CD4-positive, alpha-beta T cell (primary cell): ENCODE measurements at regions not wholly inside any gene's neighbourhood (a gene's known extent, or its start where the extent isn't known, plus 50 kb on each side); places are given as distances from the start of the nearest gene placed in this dataset.

Experiments
- ATAC-seq: fragments of 200-7000 bp; cut with Tn5 transposase; one replicate; pipeline ENCODE4 v1.10.0; 2022; ENCODE audit warnings: mild to moderate bottlenecking; ENCODE audit not compliant: poor library complexity
- CTCF ChIA-PET: fragments of 350-600 bp; sonication (Branson Sonifier 250); formaldehyde crosslinking; loops from one replicate; lab custom pipeline; 2021; ENCODE audit warnings: antibody characterized with exemption, inconsistent platforms; lab: Charles Lee
- POLR2A ChIA-PET: fragments of 350-600 bp; sonication (Branson Sonifier 250); formaldehyde crosslinking; loops from one replicate; lab custom pipeline; 2021; ENCODE audit warnings: antibody characterized with exemption, inconsistent platforms; lab: Charles Lee
- DNase-seq, 14 experiments: peaks; one replicate each; pipeline ENCODE4 v3.0.0-alpha.2; 2013 to 2020; ENCODE audit warnings: mixed read lengths in 2 of 14
- H3K27ac ChIP-seq, 2 donors: one replicate each; pipeline versions ENCODE4 v1.5.1 to v1.7.0; 2013; ENCODE audit warnings: low read length in 2 of 2, low read depth in 1 of 2, mild to moderate bottlenecking in 1 of 2
- H3K27me3 ChIP-seq, 2 experiments: 1 replicate in 1 of 2; 2 replicates in 1 of 2; pipeline versions ENCODE4 v1.6.1 to v1.7.0; 2013; ENCODE audit warnings: low read length in 2 of 2, control low read depth in 1 of 2, mild to moderate bottlenecking in 1 of 2, moderate library complexity in 1 of 2; ENCODE audit not compliant: insufficient read depth in 2 of 2, control insufficient read depth in 1 of 2
- H3K36me3 ChIP-seq: one replicate; pipeline ENCODE4 v1.6.1; 2013; ENCODE audit warnings: low read length, control low read depth; ENCODE audit not compliant: insufficient read depth
- H3K4me1 ChIP-seq: one replicate; pipeline ENCODE4 v1.6.1; 2013; ENCODE audit warnings: low read length, control low read depth; ENCODE audit not compliant: insufficient read depth
- H3K4me3 ChIP-seq: one replicate; pipeline ENCODE4 v1.5.1; 2013; ENCODE audit warnings: mild to moderate bottlenecking, low read length, moderate library complexity
- H3K9me3 ChIP-seq, 2 experiments: 1 replicate in 1 of 2; 2 replicates in 1 of 2; pipeline versions ENCODE4 v1.6.1 to v1.7.0; 2013; ENCODE audit warnings: low read length in 2 of 2, mild to moderate bottlenecking in 2 of 2, control low read depth in 1 of 2, moderate library complexity in 1 of 2; ENCODE audit not compliant: control insufficient read depth in 1 of 2, insufficient read depth in 1 of 2
- H3K27ac Mint-ChIP-seq: one replicate; pipeline ENCODE4 v1.8.0; 2020; ENCODE audit warnings: mixed read lengths
- H3K27me3 Mint-ChIP-seq: one replicate; pipeline ENCODE4 v1.8.0; 2021; ENCODE audit warnings: mixed read lengths
- H3K36me3 Mint-ChIP-seq: one replicate; pipeline ENCODE4 v1.8.0; 2021; ENCODE audit warnings: low read depth, mixed read lengths
- H3K4me1 Mint-ChIP-seq: one replicate; pipeline ENCODE4 v1.8.0; 2021; ENCODE audit warnings: low read depth, mixed read lengths
- H3K4me3 Mint-ChIP-seq: one replicate; pipeline ENCODE4 v1.8.0; 2020; ENCODE audit warnings: mild to moderate bottlenecking, mixed read lengths
- H3K9me3 Mint-ChIP-seq: one replicate; pipeline ENCODE4 v1.8.0; 2020; ENCODE audit warnings: mixed read lengths
- CTCF ChIP-seq: fragments of 200-600 bp; IDR thresholded peaks from one replicate; pipeline ENCODE4 v1.8.0; 2022; ENCODE audit warnings: antibody characterized with exemption, mild to moderate bottlenecking
- intact Hi-C, 2 experiments: fragments of 100-400 bp; cut with DNase I in 1 of 2; cut with micrococcal nuclease in 1 of 2; formaldehyde crosslinking; loops; one replicate each; pipeline versions ENCODE4 v1.15.1 to v1.9.0; 2023 to 2025; cut with DNase I, micrococcal nuclease

- Mint-ChIP-seq H3K4me3 (no peak overlapping the region), H3K27ac (no peak overlapping the region), H3K27me3 (peaks cover 54% of the 10 kb centered on the region), H3K9me3 (no peaks in the 10 kb centered on the region), H3K4me1 (no peaks in the 10 kb centered on the region), H3K36me3 (no peaks in the 10 kb centered on the region)
- CTCF ChIA-PET: no interaction called here
- ATAC-seq (no peak), DNase-seq (no peak)
- POLR2A ChIA-PET: no interaction called here
- Histone ChIP-seq H3K27me3 (peaks cover 0 to 2% of the 10 kb centered on the region in 2 experiments), H3K4me3 (no peak overlapping the region), H3K9me3 (no peaks in the 10 kb centered on the region), H3K36me3 (no peaks in the 10 kb centered on the region), H3K4me1 (no peaks in the 10 kb centered on the region), H3K27ac (no peak overlapping the region)
- intact Hi-C loops: no loop called here
- TF ChIP-seq CTCF: no peak
Observed at GRCh38 chr15:62561571-62561970, 396.5 kb upstream of the C2CD4B start.

DNA sequence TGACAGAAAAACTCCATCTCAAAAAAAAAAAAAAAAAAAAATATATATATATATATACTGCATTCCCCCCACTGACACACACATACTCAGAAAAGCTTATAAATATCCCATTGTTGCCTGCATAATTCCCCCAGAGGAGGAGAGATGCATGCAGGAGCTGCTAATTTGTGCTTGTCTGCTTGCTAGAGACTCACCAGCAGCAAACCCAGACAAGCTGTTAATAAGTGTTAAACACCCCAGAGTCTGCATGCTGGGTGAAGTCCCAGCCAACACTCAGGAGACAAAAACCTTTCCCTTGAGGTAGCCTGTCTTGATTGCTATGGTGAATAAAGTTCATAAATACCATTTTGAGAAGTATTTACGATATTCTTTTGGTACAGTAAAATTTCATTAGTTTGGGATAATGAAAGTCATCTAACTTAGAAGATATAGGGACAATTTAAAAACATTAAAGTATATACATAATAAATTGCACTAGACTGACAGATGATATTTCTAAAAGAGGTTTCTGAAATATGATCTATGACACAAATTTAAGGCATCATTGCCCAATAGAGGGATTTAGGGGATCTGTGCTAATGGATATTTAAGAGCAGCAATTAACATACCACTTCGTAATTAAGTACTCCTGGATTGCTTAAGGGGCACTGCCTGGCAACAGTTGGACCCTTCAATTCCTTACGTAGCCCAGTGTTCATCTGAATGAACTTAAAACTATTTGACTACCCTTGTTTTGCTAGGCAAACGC lies 400.0 kb upstream of the C2CD4B start:
- TF ChIP-seq CTCF: no peak
- no peak overlapping the region for H3K4me3 Mint-ChIP-seq
- Histone ChIP-seq H3K9me3 (no peaks in the 10 kb centered on the region), H3K27ac (no peak overlapping the region), H3K36me3 (no peaks in the 10 kb centered on the region), H3K4me3 (no peak overlapping the region), H3K27me3 (no peaks in the 10 kb centered on the region), H3K4me1 (no peaks in the 10 kb centered on the region)
- ChIA-PET CTCF (no interaction called here), POLR2A (no interaction called here)
- ATAC-seq: no peak
- intact Hi-C loops: no loop called here
- H3K27ac Mint-ChIP-seq: no peak overlapping the region
- no peaks in the 10 kb centered on the region for H3K9me3 Mint-ChIP-seq
- H3K36me3 Mint-ChIP-seq: no peaks in the 10 kb centered on the region
- H3K27me3 Mint-ChIP-seq: peaks cover 48% of the 10 kb centered on the region
- DNase-seq: no peak
- no peaks in the 10 kb centered on the region for H3K4me1 Mint-ChIP-seq

GRCh38 chr15:62565634-62566026 lies 400.5 kb upstream of the C2CD4B start:
- H3K9me3 Mint-ChIP-seq: no peaks in the 10 kb centered on the region
- POLR2A ChIA-PET: no interaction called here
- H3K36me3 Mint-ChIP-seq: no peaks in the 10 kb centered on the region

More at GRCh38 chr15:62565634-62566026, 400.5 kb upstream of the C2CD4B start:
- no peak overlapping the region for H3K4me3 Mint-ChIP-seq
- Histone ChIP-seq H3K9me3 (no peaks in the 10 kb centered on the region), H3K4me3 (no peak overlapping the region), H3K36me3 (no peaks in the 10 kb centered on the region), H3K4me1 (no peaks in the 10 kb centered on the region), H3K27ac (no peak overlapping the region), H3K27me3 (no peaks in the 10 kb centered on the region)
- H3K4me1 Mint-ChIP-seq: no peaks in the 10 kb centered on the region
- intact Hi-C loops: no loop called here
- ATAC-seq: no peak
- no peak for TF ChIP-seq CTCF
- no peak overlapping the region for H3K27ac Mint-ChIP-seq
- CTCF ChIA-PET: no interaction called here
- peaks cover 52% of the 10 kb centered on the region for H3K27me3 Mint-ChIP-seq
- no peak for DNase-seq
